Ascending aorta (tissue), 2 donors: ENCODE measurements at regions not wholly inside any gene's neighbourhood (a gene's known extent, or its start where the extent isn't known, plus 50 kb on each side); places are given as distances from the start of the nearest gene placed in this dataset.

ENCODE experiments used
- DNase-seq, 2 donors: peaks; one replicate each; pipeline ENCODE4 v3.0.0-alpha.2; 2019; ENCODE audit warnings: low spot score in 2 of 2
- H3K27ac ChIP-seq, 2 donors: fragments of 200-600 bp; sonication (generic); one replicate each; pipeline ENCODE4 v1.5.1; 2016 to 2017; ENCODE audit warnings: mild to moderate bottlenecking in 1 of 2
- H3K27me3 ChIP-seq: fragments of 200-600 bp; sonication (generic); one replicate; pipeline ENCODE4 v1.5.1; 2017
- H3K36me3 ChIP-seq, 2 donors: fragments of 200-600 bp; sonication (generic); one replicate each; pipeline ENCODE4 v1.5.1; 2016
- H3K4me1 ChIP-seq, 2 donors: fragments of 200-600 bp; sonication (generic); one replicate each; pipeline ENCODE4 v1.5.1; 2016 to 2017; ENCODE audit warnings: mild to moderate bottlenecking in 1 of 2
- H3K4me3 ChIP-seq, 2 donors: fragments of 200-600 bp; sonication (generic); one replicate each; pipeline ENCODE4 v1.5.1; 2016 to 2017; ENCODE audit warnings: mild to moderate bottlenecking in 1 of 2
- H3K9me3 ChIP-seq, 2 donors: fragments of 200-600 bp; sonication (generic); one replicate each; pipeline ENCODE4 v1.5.1; 2016
- CTCF ChIP-seq, 3 experiments: fragments of 200-600 bp in 2 of 3; fragments of 450-650 bp in 1 of 3; sonication (generic) in 2 of 3; IDR thresholded peaks; one replicate each; pipeline ENCODE4 v1.5.1; 2016 to 2019; ENCODE audit warnings: antibody characterized with exemption in 3 of 3, mild to moderate bottlenecking in 1 of 3, moderate library complexity in 1 of 3
- intact Hi-C: fragments of 100-400 bp; cut with DNase I; formaldehyde crosslinking; loops from one replicate; pipeline ENCODE4 v1.15.1; 2023

- H3K27ac ChIP-seq = no peak overlapping the region
- no peak for DNase-seq
- H3K4me1 ChIP-seq = no peaks in the 10 kb centered on the region
- TF ChIP-seq CTCF (IDR thresholded peaks at IDR 0.05) = no peak
- H3K9me3 ChIP-seq = no peaks in the 10 kb centered on the region
- no peak overlapping the region for H3K4me3 ChIP-seq
- H3K36me3 ChIP-seq = no peaks in the 10 kb centered on the region
- intact Hi-C loops = no loop called here
- H3K27me3 ChIP-seq = no peaks in the 10 kb centered on the region
These were observed 96.8 kb upstream of the SOX2 start for GRCh38 chr3:181614878-181615277.

- H3K4me3 ChIP-seq = no peak overlapping the region
- H3K4me1 ChIP-seq = no peaks in the 10 kb centered on the region
- H3K36me3 ChIP-seq = no peaks in the 10 kb centered on the region
- no peaks in the 10 kb centered on the region for H3K27me3 ChIP-seq
- no peak overlapping the region for H3K27ac ChIP-seq
- TF ChIP-seq CTCF (IDR thresholded peaks at IDR 0.05) = no peak
- DNase-seq = no peak
- intact Hi-C loops = no loop called here
- H3K9me3 ChIP-seq = no peaks in the 10 kb centered on the region
These were observed 97.9 kb upstream of the SOX2 start for GRCh38 chr3:181613813-181614212.

GRCh38 chr3:181613191-181613590 is 98.5 kb upstream of the SOX2 start:
- no peak for DNase-seq
- Histone ChIP-seq H3K27me3 (no peaks in the 10 kb centered on the region), H3K27ac (no peak overlapping the region), H3K4me3 (no peak overlapping the region), H3K36me3 (no peaks in the 10 kb centered on the region), H3K9me3 (no peaks in the 10 kb centered on the region), H3K4me1 (no peaks in the 10 kb centered on the region)
- no peak for TF ChIP-seq CTCF (IDR thresholded peaks at IDR 0.05)
- intact Hi-C loops = no loop called here

GRCh38 chr3:181610973-181611265 is 100.8 kb upstream of the SOX2 start:
- Histone ChIP-seq H3K27me3 (no peaks in the 10 kb centered on the region), H3K4me1 (no peaks in the 10 kb centered on the region), H3K36me3 (no peaks in the 10 kb centered on the region), H3K4me3 (no peak overlapping the region), H3K9me3 (no peaks in the 10 kb centered on the region), H3K27ac (no peak overlapping the region)
- no peak for DNase-seq
- no peak for TF ChIP-seq CTCF (IDR thresholded peaks at IDR 0.05)
- intact Hi-C loops = no loop called here

- DNase-seq = no peak
- H3K27ac ChIP-seq = no peak overlapping the region
- TF ChIP-seq CTCF (IDR thresholded peaks at IDR 0.05) = no peak
- intact Hi-C loops = no loop called here
- H3K36me3 ChIP-seq = no peaks in the 10 kb centered on the region
- H3K27me3 ChIP-seq = no peaks in the 10 kb centered on the region
- no peak overlapping the region for H3K4me3 ChIP-seq
- H3K4me1 ChIP-seq = no peaks in the 10 kb centered on the region
- no peaks in the 10 kb centered on the region for H3K9me3 ChIP-seq
These were observed 101.4 kb upstream of the SOX2 start for GRCh38 chr3:181610083-181610972.
